ENCODE measurements at regions not wholly inside any gene's neighbourhood (a gene's known extent, or its start where the extent isn't known, plus 50 kb on each side); places are given as distances from the start of the nearest gene placed in this dataset.

DNA sequence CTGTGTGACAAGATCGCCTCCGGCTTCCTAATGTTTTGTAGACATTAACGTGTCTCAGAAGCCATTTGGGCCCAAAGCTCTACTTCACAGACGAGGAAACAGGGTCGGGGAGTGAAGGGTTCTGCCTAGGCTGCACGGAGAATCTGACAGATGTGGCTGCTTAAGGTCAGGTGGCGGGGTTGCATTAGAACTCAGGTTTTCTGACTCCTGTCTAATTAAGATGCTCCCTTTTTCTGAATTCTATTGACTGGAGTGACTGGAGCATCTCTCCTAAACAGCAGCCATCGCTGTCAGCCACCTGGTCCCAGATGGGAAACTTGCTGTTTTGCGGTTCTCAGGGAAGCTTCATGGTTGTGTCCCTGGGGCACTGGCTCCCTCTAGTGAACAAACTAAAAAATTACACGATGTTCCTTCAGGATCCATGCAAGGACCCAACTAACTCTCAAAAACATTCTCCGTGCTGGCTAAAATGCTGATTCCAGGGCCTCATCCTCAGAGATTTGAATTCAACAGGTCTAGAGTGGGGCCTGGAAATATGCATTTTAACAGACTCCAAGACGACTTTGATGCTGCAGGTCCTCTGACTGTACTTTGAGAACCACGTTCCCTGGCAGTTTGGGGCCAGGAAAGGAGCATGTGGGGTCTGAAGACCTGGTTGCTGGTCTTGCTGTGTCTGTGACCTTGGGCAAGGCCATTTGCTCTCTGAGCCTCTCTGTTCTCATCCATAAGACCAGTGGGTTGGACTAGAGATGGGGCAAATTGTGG, 117.4 kb downstream of the IRF8 start:
- no peak for DNase-seq (ENCODE audit: low read depth in 2 of 2, low spot score in 1 of 2)

DNA sequence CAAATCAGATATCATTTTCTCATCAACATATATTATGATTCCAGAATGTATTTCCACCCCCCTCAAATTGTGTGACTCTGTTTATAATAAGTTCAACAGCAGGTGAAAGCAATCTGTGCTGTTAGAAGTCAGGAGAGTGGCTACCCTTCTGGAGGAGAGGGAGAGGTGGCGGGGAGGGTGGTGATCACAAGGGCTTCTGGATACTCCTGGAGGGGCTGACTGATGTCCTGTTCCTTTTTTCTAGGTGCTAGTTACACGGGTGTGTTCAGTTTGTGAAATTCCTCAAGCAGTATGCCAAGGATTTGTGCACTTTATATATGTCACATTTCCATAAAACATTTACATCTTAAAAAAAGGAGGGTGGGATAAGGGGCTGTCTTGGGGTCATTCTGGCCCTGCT, 119.1 kb downstream of the IRF8 start:
- no peak for DNase-seq (ENCODE audit: low read depth in 2 of 2, low spot score in 1 of 2)

DNA sequence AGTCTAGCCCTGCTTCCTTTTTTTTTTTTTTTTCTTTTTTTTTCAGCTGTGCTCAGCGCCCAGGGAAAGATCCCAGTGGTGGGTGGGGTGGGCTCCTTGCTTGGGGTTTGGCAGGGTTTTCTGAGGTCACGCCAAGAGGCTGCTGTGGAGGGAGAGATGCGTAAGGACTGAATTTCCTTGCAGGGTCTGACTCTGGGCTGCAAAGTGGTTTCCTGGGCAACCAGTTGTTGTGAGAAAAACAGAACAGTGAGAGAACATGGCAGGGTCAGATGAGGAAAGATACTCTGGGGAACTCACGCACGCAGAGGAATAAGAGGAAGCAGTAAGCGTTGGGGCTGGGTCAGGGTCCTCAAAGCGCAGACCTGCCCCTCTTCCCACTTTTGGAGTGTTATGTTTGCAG, 119.5 kb downstream of the IRF8 start:
- no peak for DNase-seq (ENCODE audit: low read depth in 2 of 2, low spot score in 1 of 2)

DNA sequence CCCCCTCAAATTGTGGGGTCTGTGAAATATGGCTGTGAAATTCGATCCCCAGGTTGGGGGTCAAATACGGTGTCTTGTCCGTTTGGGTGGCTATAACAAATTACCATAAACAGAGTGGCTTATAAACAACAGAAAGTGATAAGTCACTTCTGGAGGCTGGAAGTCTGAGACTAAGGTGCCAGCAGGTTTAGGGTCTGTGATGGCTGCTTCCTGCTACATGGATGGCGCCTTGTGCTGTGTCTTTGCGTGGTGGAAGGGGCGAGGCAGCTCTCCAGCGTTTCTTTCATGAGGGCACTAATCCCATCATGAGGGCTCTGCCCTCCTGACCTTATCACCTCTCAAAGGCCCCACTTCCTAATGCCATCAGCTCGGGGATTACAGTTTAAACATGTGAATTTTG, 120.0 kb downstream of the IRF8 start:
- no peak for DNase-seq (ENCODE audit: low read depth in 2 of 2, low spot score in 1 of 2)

DNA sequence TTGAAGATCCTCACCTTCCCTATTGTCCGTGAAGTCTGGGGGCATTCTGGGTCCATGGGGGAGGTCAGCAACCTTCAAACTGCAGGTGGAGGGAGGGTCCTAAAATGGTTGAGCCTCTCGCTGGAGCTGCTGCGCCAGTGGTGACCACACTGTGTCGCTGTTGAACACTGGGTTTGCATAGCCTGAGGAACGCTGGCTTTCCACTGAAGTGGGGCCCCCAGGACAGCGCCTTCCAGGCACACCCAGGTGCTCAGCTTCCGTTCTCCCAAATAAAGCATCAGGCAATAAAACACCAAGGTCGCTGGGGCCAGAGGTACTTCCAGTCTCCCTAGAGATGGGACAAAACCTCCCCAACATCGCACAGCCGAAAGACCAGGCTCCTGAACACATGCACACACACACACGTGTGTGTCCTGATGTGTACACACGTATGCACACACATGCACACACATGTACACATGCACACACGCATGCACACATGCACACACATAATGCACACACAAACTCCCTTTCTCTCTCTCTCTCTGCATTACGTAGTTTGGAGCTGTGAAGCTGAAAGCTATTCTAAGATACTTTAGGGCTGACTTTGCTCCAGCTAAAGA, 120.6 kb downstream of the IRF8 start:
- no peak for DNase-seq (ENCODE audit: low read depth in 2 of 2, low spot score in 1 of 2)

DNA sequence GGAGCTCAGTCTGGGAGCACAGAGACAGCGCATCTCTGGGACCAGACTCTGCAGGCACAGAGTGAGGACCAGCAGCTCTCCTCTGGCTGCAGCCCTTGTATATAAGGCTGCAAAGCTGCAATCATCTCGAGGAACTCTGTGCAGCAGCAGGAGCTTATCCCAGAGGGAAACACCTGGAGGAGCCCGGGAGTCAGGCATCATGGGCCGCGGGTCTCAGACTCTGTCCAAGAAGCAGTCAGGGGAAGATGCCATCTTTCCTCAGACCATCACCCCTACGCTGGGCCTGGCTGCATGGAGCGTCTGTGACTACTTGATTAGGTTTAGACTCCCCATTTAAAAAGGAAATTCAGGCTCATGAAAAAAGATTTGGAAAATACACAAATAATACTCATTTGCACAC, 122.0 kb downstream of the IRF8 start:
- no peak for DNase-seq (ENCODE audit: low read depth in 2 of 2, low spot score in 1 of 2)

DNA sequence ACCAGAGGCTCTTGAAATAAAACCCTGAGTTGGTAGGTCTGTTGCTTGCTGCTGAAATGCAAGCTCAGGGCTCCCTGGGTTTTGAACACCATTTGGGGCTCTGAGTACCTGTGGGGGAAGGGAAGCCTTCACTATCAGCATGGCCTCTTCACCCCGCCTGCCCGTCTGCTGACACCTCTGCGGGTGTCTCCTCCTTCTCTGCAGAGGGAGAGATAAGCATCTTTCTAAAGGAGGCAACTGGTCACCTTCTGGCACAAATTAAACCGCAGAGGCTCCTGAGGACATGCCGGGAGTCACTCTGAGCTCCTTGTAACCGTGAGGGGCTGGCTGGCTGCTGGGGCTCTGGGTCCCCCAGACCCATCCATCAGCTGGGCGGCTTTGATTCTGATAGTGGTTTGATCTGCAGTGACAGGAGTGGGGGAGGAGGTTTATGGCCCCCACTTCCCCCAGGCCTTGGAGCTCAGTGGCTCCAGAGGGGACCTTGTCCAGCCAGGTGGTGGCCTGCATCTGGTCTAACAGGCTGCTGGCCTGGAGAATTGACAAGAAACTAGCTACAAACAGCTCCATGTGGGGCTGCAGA, 123.5 kb downstream of the IRF8 start:
- DNase-seq (ENCODE audit: low read depth in 2 of 2, low spot score in 1 of 2): no peak

DNA sequence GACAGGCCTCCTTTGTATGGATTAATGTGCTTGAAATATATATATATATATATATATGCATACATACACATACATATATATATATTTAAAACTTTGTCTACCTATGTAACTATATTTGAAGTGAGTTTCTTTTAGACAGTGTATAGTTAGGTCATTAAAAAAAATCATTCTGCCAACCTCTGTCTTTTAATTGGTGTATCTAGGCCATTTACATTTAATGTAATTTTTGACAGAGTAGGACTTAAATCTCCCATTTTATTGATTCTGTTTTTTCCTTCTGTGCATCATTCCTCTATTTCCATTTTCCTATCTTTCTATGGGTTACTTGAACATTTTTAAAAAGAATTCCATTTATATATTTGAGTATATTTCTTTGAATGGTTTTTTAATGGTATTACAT, 125.2 kb downstream of the IRF8 start:
- no peak for DNase-seq (ENCODE audit: low read depth in 2 of 2, low spot score in 1 of 2)

DNA sequence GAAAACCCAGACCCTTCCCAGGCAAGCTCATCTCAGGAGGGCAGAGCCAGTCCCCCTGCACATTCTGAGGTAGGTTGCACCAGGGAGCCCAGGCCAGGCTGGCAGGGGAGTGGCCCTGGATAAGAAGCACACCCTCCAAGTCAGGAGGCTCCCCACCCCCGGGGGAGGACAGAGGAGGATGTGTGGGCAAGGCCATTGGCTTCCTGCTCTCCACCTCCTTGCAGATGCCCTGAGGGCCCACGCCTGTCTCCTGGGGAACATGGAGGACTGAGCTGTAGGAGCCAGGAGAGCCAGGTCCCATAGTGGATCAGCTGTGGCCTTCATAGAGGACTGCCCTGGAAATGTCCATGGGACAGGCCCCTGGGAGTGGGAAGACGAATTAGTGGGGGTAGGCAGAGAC, 126.7 kb downstream of the IRF8 start:
- DNase-seq (ENCODE audit: low read depth in 2 of 2, low spot score in 1 of 2): no peak

DNA sequence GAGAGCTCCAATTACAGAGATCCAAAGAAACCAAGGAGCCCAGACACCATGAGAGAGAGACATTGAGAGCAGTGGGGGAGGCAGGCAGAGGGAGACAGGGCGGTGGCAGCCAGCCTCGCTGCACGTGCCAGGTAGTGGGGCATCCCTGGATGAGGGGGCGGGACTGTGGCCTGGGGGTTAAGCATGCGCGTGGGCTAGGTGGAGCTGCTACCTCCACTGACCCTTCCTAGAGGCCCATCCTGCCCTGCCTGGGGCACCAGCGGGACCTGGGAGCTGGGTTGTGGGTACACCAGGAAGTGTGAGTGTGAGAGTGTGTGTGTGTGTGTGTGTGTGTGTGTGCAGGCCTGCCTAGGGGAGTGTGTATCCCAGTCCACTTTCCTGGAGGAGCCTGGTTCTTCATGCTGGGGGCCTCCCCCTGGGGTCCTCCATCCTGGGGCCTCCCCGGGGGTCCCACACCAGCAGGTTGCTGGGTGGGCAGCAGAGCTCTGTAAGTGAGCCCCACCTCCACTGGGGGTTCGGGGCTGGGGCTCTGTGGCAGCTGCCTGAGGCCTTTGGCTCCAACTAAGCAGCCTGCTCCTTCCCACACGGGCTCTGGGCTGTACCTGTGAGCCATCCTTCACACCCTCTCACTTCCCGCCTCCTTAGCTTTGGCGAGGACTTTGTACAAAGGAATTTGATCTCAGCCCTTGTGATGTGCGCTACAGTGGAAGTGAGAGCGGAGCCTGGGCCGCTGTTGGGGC, 127.4 kb downstream of the IRF8 start:
- no peak for DNase-seq (ENCODE audit: low read depth in 2 of 2, low spot score in 1 of 2)

DNA sequence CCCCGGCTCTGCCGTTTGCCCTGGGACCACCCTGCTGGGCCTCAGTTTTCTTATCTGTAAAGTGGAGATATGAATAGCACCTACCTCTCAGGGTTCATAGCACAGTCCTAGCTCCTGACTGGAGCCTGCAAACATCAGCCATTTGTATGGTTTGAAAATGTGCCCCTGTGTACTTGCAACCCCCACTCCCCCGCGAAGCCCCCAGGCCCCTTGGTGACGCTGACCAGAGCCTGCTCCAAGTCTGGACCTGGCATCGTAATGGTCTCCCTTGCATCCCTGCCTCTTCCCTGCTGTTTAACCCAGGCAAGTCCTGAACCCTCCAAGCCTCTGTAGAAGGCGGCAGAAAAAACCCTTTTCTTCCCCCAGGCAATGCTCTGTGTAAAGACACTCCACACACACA, 128.0 kb downstream of the IRF8 start:
- no peak for DNase-seq (ENCODE audit: low read depth in 2 of 2, low spot score in 1 of 2)

DNA sequence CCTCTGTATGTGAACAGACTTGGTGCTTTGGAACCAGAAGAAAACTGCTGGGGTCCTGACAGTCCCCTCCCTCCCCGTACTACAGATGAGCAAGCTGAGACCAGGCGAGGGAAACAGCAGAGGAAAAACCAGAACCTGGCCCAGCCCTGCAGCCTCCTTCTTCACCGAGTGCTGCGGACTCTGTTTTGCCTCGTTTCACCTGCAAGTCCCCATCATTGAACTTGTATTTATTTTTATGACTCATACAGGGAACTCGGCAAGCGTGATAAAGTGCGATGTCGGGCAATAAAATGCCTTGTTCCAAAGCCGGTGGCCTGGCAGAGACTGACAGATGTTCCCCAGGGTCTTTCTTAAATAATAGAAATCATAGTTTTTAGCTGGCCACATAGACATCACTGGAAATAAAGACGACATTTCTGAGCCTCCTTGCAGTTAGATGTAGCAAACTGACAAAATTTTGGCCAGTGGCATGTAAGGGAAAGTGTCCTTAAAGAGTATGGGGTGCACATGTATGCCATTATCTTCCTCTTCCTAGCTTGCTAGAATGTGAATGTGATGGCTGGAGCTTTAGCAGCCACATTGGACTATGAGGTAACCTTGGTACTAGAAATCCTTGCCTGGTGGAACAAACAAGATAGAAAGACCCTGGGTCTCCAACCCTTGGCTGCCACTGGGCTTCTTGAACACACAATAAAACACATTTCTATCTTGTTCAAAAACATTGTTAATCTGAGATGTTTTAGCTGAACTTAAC, 128.6 kb downstream of the IRF8 start:
- DNase-seq (ENCODE audit: low read depth in 2 of 2, low spot score in 1 of 2): no peak

DNA sequence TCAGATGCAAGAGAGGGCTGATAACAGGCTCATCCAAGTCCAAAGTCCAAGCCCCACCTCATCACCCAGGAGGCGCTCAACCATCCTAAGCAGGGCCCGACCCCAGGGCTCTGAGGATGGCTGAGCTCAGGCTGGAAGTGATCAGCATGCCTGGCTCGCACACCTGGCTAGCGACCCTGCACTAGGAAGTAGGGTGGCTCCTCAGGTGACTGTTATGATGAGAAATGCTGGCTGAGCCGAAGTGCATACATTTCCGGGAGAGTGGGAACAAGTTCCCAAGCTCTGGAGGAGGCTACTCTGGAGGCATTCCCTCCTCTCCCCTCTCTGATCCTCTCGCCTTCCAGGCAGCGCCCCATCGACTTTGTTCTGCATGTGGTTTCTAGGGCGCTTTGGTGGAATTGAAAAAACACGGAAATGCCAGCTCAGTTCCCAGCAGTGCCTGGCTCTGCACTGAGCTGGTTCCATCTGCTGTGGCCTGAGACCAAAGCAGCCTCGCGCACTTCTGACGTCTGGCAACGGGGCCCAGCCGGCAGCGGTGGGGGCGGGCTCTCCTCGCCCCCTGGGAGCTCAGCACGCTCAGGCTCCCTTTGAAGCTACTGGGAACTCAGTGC, 130.3 kb downstream of the IRF8 start:
- DNase-seq (ENCODE audit: low read depth in 2 of 2, low spot score in 1 of 2): no peak

DNA sequence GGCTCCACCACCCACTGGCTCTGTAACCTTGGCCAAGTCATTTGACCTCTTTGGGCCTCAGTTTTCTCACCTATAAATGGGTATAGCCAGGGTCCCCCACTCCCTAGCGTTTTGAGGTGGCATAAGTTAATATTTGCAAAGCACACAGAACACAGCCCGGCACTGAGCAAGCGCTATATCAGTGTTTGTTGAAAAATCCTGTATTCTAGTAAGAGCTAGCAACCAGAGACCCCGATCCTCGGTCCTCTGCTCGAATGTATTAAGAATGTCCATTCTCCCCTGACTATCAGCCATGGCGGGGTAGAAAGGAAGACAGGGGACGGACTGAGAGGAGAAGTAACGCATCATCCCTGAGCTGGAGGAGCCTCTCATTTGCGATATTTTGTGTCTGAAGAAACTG, 131.2 kb downstream of the IRF8 start:
- no peak for DNase-seq (ENCODE audit: low read depth in 2 of 2, low spot score in 1 of 2)

DNA sequence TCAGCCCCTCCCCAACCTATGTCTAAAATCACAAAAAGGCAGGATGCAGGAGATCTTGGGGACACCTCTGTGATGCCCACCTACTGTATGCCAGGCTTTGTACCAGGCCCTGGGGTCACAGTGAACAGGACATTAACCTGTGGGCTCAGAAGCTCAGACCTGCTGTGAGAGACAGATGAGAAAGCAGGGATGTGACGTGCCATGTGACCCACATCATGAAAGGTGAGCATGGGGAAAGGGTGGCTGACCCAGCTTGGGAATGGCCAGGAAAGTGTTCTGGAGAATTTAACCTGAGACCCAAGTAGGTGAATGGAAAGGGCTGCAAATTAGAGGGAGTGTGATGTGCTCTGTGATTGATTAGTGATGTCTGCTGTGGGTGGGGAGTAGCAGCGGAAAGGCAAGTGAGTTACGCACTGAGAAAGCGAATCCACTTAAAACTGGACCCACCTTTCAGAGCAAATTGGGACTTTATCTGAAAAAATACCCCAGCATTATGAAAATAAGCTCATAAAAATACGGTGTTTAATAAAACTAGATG, 132.2 kb downstream of the IRF8 start:
- no peak for DNase-seq (ENCODE audit: low read depth in 2 of 2, low spot score in 1 of 2)

DNA sequence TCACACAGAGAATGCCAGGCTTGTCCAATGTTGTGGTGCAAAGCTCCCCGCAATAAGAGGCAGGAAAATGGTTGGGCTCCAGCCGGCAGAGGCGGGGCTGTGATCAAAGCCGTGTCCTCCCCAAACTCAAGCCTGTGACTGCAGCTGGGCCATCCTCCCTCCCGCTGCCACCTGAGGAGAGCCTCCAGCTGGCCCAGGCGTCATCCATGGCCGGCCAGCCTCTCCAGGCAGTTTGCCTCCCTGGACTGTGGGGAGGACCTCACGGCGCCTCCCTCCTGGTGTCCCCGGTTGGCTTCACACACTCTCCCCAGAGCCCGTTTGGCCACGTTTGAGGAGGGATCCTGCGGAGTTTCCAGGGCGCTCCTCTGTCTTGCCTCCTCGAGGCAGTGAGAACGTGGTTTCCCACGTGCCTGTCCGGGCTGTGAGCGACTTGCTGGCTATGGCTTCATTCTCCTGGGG, 134.1 kb downstream of the IRF8 start:
- DNase-seq (ENCODE audit: low read depth in 2 of 2, low spot score in 1 of 2): no peak

DNA sequence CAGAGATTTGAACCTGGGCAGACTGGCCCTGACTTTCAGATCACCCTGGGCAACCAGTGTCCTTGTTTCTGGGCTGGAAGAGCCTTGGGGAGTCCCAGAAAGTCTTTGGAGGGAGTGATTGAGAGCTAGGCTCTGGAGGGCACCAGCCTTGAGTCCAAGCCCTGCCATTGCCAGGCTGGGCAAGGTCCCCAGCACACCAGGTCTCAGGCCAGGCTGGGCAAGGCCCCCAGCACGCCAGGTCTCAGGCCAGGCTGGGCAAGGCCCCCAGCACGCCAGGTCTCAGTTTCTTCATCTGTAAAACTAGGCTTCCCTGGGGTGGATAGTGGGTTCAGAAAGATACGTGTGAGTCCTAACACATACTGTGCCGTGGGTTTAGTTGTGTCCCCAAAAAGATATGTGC, 135.0 kb downstream of the IRF8 start:
- DNase-seq (ENCODE audit: low read depth in 2 of 2, low spot score in 1 of 2): no peak

DNA sequence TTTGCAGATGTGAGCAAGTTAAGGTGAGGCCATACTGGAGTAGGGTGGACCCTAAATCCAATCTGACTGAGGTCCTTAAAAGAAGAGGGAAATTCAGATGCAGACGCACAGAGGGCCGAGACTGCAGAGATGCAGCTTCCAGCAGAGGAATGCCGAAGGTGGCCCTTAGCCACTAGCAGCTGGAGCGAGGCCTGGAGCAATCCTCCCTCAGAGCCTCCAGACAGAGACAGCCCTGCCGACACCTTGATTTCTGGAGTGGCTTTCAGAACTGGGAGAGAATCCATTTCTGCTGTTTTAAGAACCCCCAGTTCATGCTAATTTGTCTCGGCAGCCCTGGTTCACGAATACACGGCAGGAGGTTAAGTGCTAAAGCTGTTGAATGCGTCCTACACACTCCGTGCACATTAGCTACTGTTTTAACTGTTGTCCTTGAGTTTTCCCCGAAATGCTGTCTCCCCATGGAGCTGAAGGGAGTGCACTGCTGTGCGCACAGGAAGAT, 135.5 kb downstream of the IRF8 start:
- no peak for DNase-seq (ENCODE audit: low read depth in 2 of 2, low spot score in 1 of 2)

DNA sequence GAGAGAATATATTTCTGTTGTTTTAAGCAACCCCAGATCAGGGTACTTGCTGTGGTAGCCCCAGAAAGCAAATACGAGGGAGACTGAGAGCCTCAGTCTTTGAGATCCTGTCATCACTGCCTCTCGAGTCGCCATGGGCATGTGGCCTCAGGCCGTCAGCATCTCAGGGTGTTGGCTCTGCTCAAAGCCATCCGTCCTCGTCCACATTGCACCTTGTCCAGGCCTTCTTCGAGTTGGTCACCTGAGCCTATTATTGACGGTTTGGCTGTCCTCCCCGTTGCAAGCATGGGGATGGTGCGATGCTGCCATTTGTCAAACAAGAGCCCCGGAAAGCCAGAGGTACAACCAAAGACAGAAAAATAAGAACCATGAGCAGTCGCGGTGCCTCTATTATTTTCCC, 136.9 kb downstream of the IRF8 start:
- DNase-seq (ENCODE audit: low read depth in 2 of 2, low spot score in 1 of 2): no peak
